ENCODE measurements at regions not wholly inside any gene's neighbourhood (a gene's known extent, or its start where the extent isn't known, plus 50 kb on each side); places are given as distances from the start of the nearest gene placed in this dataset.
"Not testable (repeated sequence)": the region's sequence is repeated elsewhere in the genome, so short reads cannot be mapped to it uniquely, and the experiment has no call there.

DNA sequence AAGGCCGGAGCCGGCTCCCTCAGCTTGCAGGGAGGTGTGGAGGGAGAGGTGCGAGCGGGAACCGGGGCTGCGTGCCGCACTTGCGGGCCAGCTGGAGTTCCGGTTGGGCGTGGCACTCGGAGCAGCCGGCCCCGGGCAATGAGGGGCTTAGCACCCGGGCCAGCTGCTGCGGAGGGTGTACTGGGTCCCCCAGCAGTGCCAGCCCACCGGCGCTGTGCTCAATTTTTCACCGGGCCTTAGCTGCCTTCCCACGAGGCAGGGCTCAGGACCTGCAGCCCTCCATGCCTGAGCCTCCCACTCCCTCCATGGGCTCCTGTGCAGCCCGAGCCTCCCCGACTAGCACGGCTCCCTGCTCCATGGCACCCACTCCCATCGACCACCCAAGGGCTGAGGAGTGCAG lies 62.2 kb upstream of the ANKRD55 start:
- not testable (repeated sequence) for DNase-seq (ENCODE audit: low read depth)

DNA sequence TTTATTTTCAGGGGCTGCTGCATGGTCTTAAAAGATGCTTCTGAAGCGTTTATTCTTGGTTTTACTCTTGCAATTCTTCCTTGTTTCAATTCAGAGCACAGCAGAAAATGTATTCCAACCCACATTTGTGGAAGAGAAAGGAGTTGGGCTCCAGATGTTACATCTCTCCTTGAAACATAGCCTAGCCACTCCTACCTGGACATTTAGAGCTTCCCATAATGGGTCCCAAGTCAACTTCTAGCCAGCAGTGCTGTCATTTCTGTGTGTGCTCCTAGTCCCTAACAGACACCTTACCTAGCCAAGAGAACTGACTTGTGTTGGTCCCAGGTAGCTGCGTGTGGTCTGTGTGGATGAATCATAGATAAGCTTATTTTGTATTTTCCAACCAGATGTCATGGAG lies 61.2 kb upstream of the ANKRD55 start:
- DNase-seq (ENCODE audit: low read depth) = no peak

GRCh38 chr5:56292874-56293273 lies 59.7 kb upstream of the ANKRD55 start:
- DNase-seq (ENCODE audit: low read depth) = not testable (repeated sequence)

GRCh38 chr5:56291661-56292374 lies 58.7 kb upstream of the ANKRD55 start:
- no peak for DNase-seq (ENCODE audit: low read depth)

DNA sequence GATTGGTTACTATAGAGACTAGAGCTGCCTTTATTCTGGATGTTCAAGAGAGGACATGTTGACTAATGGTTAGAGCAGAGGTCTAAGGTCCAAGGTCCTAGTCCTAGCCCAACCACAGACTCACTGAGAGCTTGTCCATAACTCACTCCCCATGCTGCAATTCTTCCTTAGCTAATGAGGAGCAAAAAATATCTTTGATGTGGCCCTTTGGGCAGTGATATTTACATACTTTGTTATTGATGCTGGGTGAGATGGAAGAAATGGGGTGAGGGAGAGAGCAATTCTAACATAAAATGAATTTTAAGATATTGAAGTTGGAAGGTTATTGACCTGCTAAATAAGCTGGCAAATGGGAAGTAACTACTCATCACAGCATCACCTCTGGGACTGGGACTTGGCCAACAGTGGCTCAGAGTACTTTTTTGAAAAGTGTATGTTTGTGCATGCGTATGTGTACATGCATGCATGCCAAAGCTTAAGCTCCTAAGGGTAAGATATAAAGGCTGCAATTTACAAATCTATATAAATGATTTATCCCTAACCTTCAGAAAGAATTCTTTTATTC lies 58.0 kb upstream of the ANKRD55 start:
- no peak for DNase-seq (ENCODE audit: low read depth)

- no peak for DNase-seq (ENCODE audit: low read depth)
Measured at GRCh38 chr5:56290378-56291078, 57.4 kb upstream of the ANKRD55 start.

DNA sequence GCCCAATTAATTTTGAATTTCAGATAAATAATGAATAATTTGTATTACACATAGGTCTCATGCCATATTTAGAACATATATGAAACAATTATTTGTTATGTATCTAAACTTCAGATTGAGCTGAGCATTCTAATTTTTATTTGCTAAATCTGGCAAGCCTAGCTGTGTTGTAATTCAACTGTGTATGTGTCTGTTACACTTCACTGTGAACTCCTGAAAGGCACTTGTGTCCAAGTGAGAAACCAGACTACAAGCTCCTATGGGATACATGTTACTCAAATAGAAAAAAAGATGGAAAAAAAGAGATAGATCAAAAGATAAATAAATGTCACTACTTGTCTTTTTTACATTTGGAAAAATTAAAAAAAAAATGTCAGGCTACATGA lies 56.5 kb upstream of the ANKRD55 start:
- DNase-seq (ENCODE audit: low read depth) = no peak

GRCh38 chr5:56288873-56289601 lies 55.9 kb upstream of the ANKRD55 start:
- no peak for DNase-seq (ENCODE audit: low read depth)

- no peak for DNase-seq (ENCODE audit: low read depth)
Measured at GRCh38 chr5:56286015-56286884, 53.1 kb upstream of the ANKRD55 start.

GRCh38 chr5:56282951-56283350 lies 49.8 kb upstream of the ANKRD55 start:
- DNase-seq (ENCODE audit: low read depth) = no peak

Measured in CMK (cell line).